Ovary (tissue), 1 donor: ENCODE measurements at regions not wholly inside any gene's neighbourhood (a gene's known extent, or its start where the extent isn't known, plus 50 kb on each side); places are given as distances from the start of the nearest gene placed in this dataset.

Experiments
- EP300 ChIP-seq: sonication (generic); formaldehyde crosslinking; IDR thresholded peaks from one replicate; pipeline ENCODE4 v1.6.1; 2017; ENCODE audit warnings: antibody characterized with exemption
- POLR2A ChIP-seq: fragments of 450-650 bp; IDR thresholded peaks from one replicate; pipeline ENCODE4 v1.6.1; 2017; ENCODE audit warnings: antibody characterized with exemption, mild to moderate bottlenecking, moderate library complexity

DNA sequence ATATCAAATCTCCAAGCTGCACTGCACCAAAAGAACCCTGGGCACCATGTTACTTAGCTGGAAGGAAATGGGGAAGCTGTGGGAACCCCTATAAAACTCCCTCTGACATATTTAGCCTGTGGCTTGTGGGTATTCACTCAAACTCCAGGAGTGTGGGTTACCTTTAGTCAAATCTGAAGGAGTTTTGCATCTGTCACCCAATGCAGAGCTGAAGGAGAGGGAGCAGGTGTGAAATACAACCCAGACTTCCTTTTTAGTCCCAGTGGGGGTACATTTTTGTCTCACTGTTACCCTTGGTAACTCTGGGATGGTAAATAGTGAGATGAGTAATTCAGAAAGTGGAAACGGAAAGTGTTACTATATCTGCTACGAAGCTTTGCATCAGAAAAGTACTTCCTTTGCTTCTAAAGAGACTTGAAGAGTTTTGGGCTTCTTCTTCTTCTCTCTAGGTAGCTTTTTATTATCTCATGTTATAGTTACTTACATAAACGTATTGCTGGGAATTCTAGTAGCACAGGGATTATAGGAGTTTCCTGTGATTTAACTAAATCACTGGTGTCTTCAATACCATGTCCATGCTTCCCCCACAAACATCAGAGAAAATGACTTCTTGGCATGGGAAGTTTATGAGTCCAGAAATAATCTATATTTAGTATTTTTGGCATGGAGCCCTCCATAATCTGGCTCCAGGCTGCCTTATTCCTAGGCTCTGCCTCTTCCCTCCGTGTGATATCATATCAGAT lies 105.9 kb downstream of the AKAP11 start:
- no peak for TF ChIP-seq EP300
- TF ChIP-seq POLR2A: no peak
